GM11168 (cell line): ENCODE measurements at regions not wholly inside any gene's neighbourhood (a gene's known extent, or its start where the extent isn't known, plus 50 kb on each side); places are given as distances from the start of the nearest gene placed in this dataset.
"Not testable (repeated sequence)": the region's sequence is repeated elsewhere in the genome, so short reads cannot be mapped to it uniquely, and the experiment has no call there.

ENCODE experiments used
- in situ Hi-C: fragments of 300-500 bp; cut with MboI; formaldehyde crosslinking; loops from one replicate; pipeline ENCODE4 v1.12.0; 2022; ENCODE audit warnings: low sequenced_read_pairs; ENCODE audit not compliant: unreplicated experiment

DNA sequence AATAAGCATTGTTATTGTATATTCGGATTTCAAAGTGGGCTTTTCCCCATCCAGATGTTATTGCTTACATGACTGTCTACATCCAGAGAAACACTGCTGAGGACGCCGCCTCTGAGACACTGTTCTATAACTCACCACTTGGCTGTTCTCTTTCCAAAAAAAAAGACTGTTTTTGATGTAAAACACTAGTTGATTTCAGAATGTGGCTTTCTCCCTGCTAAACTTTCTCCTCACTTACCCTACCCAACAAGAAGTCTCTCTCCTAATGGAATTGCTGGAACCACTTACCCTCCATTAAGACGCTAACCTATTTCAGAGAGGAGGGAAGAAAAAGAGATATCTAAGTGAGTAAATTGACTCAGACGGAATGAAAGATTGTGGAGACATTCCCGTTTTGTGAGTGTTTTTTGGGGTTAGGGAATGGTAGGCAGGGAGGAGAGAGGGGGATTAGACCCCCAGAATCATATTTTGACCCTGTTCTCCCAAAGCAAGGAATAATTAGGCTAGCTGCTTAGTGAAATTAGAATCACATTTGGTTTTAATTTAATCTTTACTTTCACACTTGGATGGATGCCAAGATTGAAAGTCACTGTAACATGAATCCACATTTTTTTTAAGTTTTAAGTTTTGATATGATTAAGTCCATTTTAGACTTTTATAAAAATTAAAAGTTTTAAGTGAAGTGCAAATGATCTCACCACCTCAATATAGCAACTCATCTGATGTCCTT lies 174.9 kb downstream of the CHIC2 start:
- in situ Hi-C loops, result no loop called here

DNA sequence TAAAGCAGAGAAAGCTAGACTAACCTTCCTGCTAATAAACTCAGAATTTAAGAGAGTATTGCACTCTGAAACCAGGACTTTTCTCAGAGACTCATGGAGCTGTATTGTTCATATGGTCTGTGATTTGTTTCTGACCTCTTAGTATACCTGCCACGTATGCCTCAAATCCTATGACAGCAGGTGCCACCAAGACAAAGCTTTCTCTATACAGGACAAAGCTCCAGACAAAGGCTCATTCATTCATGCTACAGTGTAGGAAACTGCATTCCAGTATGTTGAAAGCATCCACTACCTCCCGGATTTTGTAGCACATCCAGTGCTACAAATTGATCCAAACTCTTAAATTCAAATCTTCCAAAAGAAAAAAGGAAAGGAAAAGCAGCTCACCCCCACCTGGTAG lies 178.3 kb downstream of the CHIC2 start:
- in situ Hi-C loops, result no loop called here

DNA sequence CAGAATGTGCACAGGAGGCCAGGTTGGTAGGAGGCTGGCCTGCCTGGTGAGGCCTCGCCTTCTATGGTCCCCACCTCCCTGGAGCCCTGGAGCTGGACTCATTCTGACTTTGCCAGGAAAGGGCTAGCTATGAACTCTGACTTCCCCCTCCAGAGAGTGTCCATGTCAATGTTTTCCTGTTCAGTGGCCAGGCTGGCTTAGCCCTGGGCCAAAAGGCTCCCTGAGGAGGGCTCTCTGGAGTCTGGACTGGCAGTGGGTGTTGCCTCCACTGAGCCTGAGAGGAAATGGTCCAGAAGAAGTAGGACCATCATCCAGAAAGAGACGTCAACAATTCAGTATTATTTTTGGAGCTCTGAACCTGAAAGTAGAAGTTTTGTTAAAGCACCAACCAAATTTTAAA lies 178.7 kb downstream of the CHIC2 start:
- in situ Hi-C loops, result no loop called here

DNA sequence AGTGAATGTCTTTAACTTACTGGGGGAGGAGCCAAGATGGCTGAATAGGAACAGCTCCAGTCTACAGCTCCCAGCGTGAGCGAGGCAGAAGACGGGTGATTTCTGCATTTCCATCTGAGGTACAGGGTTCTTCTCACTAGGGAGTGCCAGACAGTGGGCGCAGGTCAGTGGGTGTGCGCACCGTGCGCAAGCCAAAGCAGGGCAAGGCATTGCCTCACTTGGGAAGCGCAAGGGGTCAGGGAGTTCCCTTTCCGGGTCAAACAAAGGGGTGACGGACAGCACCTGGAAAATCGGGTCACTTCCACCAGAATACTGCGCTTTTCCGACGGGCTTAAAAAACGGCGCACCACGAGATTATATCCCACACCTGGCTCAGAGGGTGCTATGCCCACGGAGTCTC lies 187.3 kb downstream of the CHIC2 start:
- in situ Hi-C loops, result not testable (repeated sequence)

DNA sequence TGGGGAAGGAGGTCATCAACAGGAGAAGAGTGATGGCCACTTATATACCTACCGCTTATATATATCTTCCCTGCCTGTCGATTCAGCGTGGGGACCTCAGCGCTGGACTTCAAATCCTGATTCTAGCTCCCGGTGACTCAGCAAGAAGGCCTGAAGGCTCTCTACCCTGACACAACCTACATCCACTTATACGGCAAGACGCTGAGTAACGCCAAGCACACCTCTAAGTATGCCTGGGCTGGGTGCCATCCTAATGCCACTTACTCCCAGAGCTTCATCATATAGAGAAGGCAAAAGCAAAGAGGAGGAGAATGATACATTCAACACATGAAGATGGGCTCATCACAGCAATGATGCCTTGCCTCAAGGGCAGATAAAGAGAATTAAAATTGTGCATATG lies 198.3 kb downstream of the CHIC2 start:
- in situ Hi-C loops, result no loop called here

DNA sequence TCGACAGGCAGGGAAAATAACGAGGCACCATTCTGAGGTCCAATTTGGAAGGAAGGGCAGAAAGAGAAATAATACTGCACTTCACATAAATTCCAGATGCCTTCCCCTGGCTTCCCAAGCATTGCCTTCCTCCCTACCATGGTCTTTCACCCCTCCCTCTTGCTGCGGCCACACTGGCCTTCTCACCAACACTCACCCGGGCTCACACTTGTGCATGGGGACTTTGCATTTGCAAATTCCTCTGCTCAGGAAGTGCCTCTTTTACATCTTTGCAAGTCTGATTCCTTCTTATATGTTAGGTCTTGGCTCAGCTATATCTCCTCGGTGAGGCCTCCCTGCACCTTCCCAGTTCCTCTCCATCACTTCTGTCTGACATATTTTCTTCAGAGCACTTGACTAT lies 199.4 kb downstream of the CHIC2 start:
- in situ Hi-C loops, result no loop called here

DNA sequence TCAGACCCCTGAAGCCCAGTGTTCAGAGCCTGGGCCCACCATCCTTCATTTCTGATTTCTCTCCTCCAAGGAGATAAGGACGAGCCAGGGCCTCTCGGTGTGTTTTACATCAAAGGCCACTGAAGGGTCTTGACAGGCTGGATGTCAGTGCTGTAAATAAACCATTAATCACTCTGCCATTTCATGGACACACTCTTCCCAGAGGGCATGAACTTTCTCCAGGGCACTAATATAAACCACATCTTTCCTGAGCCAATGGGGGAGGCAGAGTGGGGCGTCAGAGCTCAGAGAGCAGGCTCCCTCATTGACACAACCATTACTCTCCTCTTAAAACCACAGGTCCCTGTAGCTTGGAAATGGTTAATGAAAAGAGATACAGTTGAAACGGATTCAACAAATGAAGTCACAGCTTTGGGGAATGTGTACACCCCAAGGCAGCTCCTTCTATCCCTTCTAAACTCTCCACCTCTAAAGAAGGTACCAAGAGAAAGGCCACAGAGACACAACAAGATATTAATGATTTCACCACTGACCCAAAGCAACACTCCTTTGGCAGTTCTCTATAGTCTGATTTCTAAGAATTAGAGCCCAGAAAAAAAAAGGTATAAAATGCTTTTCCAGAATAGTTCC lies 200.6 kb downstream of the CHIC2 start:
- in situ Hi-C loops, result no loop called here

DNA sequence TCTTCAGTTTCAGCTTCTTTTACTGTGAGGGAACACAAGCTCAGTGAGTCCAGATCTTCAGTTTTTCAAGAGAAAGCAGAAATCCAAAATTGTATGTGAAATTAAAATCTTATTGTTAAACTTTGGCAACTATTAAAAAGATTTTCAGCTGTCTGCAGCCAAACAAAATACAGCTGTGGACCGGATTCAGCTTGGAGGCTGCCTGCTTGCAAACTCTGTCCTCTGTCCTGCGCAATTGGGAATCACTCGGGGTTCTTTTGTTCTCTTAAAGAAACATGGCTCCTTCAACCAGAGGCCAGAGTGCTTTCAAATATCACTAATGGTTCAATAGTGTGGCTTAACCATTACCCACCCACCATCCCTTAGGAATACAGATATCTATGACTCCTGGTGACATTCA lies 201.2 kb downstream of the CHIC2 start:
- in situ Hi-C loops, result no loop called here

DNA sequence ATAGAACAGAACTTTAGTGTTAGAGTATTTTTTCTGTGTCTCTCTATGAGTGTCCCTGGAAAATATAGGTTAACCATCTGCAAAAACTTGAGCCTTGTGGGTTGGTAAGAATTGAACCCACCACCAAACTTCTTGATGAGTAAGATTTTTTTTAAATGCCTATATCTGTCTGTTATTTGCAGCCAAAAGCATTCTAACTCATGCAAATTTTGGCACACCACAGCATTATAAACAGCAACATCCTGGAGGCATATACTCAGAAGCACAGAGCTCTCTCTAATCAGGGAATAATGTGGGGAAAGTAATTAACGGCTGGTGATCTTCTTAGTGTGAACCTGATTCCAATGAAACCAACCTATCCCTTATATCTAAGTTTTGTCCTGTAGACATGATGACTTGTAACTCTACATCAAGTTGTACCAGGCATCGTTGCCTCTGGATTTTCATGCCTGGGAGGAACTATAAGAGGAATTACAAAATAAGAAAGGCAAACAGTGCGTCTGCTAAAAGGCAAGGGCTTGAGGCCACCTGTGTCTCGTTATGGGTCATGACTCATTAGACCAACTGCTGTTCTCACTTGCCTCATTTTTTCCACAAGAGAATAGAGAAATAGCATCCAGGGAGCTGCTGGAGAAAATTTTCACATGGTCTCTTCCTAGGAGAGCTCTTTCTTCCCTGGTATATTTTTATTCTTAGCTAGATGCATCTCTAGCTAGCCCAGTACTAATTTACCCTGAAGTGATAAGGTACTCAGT lies 202.4 kb downstream of the CHIC2 start:
- in situ Hi-C loops, result no loop called here

DNA sequence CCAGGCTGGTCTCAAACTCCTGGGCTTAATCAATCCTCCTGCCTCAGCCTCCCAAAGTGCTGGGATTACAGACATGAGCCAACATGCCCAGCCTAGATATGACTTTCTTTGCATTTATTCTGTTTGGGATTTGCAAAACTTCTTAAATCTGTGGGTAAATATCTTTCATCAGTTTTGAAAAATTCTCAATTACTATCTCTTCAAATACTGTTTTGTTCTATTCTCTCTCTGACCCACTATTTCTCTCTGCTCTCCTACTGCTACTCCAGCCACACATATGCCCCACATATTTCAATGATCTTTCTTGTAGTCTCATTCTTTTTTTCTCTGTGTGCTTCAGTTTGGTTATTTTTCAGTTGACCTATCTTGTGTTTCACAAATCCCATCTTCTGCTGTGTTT lies 205.1 kb downstream of the CHIC2 start:
- in situ Hi-C loops, result no loop called here

DNA sequence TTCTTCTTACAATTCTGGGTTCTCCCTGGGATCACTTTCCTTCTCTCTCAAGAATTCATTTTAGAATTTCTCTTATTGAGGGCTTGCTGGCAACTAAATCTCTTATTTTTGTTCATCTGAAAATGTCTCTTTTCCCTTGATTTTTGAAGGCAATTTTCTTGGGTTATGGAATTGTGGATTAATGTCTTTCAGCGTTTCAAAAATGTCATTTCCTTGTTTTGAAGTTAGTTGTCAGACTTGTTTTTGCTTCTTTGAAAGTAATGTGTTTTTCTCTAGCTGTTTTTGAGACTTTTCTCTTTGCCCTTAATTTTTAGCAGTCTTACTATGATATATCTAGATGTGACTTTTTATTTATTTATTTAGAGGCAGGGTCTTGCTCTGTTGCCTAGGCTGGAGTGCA lies 205.7 kb downstream of the CHIC2 start:
- in situ Hi-C loops, result no loop called here

DNA sequence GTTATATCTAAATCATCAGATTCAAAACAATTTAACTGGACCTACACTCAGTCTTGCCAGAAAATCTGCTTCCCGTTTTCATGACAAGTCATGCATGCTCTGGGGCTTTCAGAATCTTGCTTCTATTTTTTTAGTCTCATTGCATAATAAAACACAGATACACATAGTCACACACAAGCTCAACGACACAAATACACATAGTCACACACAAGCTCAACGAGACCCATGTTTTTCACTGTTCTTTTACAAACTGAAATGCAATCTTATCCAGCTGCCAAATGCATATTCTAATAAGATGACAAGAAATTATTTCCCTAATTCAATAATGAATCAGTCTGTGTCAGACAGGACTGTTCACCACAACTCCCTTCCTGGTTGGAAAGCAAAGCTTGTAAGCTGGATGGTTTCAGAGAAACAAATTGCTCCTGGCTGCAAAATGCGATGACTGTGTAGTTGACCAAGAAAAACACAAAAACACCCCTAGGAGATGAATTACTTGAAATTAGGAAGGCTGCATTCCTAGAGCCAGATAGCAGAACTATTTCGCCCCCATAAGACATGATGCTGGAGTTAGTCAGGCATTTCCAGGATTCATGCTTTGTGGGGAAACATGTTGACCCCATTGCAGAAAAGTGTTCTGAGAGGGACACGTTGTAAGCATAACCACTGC lies 208.7 kb downstream of the CHIC2 start:
- in situ Hi-C loops, result no loop called here

DNA sequence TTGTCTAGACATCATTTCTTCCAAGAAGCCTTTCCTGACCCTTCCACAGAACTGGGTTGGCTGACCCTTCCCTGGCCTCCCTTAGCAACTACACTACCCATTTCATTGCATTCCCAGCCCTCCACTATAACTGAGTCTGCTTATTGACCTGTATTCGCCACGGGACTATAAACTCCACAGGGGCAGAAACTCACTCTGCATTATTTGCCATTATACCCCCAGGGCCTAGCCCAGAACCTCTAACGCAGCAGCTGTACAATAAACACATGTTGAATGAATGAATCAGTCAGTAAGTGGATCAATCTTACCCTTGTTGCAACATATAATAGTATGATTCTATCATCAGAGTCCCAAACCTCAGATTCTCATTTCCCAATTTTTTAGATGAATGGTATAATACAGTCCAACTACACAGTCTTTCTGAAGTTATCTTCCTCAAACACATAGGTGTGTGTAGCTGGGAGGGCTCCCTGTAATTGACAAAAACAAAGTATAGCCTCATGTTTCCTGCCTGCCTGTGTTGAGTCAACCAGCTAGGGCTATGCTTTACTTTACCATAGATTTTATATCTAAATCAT lies 209.3 kb downstream of the CHIC2 start:
- in situ Hi-C loops, result no loop called here

DNA sequence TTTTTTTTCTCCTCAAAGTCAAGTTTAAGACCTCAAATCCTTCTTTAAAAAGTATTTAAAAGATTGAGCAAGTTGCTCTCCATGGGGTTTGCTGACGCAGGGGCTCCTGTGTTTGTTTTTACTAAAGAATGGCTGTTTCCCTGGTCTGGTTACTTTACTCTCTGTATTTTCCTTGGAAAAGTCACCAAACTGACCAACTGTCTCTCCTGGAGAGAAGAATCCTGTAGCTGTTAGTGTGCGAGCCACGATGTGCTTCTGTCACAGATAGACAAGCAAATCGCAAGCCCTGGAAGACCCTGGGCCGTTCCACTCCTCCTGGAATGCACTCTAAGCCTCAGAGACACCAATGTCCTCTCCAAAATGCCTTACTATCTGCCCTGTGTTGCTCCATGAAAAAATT lies 212.1 kb downstream of the CHIC2 start:
- in situ Hi-C loops, result no loop called here

DNA sequence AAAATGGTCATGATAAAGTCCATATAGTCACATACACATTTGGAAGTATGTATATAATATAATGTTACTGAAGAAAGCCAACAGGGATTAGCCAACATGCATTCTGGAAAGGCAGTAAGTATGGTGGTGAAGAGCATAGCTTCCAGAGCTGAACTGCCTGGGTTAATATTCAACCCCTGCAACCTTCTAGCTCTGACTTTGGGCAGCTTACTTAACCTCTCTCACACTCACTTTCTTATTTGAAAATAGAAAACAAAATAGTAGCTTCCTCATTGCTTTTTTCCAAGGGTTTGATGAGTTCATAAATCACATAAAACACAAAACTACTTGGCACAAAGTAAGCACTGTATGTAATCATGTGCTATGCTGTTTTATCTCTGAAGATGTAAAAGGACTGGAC lies 216.4 kb downstream of the CHIC2 start:
- in situ Hi-C loops, result no loop called here

DNA sequence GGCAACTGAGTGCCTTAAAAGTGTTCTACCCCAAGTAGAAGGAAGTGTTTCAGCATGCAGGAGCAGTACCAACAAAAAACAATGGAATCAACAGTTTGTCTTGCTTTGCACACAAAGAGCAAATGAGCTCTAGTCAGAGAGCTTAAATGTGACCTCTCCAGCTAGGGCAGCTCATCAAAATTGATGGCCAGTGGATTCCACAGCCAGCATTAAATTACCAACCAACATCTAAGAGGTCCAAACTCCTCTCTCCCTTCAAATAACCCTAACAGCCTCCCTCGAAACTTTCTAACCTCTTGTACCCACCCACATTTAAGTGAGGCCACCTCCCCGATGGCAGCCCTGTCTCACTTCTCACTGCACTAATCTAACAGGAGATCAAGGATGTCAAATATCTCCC lies 219.9 kb downstream of the CHIC2 start:
- in situ Hi-C loops, result no loop called here

DNA sequence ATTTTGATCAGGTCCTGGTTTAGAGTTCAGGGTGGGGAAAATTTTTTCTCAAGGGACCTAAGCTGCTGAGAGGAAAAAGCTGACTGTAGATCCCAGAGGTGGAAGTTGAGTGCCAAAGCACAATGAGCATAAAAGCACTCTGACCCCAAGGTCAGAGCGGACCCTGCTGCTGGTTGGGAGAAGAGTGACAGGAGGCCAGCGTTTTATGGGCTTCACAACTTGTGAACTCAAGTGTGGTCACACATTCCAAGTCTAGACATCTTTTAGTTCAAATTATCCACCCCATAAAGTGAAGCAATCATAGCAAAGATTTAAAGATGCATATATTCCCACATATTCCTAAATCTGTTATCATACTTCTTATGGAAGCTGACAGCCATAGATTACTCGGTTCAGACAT lies 220.3 kb downstream of the CHIC2 start:
- in situ Hi-C loops, result no loop called here

DNA sequence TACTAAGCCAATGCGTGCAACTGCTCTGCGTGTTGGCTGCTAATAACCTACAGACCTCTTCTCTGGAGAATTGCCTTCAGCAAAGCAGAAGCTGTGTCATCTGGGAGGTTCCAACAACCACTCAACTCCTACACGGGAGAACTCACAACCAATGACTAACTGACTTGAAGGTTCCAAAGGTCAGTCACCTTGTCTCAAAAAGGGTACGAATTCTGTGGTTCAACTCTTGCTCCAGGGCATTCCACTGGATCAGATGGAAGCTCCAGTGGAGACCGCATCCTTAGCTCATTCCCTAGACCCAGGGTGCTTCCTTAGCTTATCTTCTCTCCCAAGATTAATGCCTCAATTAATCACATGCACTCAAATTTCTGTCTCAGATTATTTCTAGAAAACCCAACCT lies 222.7 kb downstream of the CHIC2 start:
- in situ Hi-C loops, result no loop called here

DNA sequence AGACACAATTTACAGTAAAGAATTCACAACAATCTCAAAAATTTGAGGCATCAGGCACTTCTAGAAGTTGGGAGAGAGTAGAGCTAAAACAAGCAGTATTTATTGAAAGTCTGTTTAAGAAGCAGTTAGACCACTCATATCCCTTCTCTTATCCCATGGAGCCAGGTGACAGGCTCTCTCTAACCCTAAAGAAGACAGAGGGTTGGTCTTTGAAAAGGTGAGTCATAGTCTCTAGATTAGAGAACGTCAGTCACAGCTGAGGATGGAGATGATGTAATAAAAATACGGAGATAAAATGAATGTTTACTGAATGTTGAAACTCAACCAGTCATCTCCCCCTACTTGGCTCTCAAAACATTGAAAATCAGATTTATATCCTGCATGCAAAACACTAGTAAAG lies 223.8 kb downstream of the CHIC2 start:
- in situ Hi-C loops, result no loop called here

DNA sequence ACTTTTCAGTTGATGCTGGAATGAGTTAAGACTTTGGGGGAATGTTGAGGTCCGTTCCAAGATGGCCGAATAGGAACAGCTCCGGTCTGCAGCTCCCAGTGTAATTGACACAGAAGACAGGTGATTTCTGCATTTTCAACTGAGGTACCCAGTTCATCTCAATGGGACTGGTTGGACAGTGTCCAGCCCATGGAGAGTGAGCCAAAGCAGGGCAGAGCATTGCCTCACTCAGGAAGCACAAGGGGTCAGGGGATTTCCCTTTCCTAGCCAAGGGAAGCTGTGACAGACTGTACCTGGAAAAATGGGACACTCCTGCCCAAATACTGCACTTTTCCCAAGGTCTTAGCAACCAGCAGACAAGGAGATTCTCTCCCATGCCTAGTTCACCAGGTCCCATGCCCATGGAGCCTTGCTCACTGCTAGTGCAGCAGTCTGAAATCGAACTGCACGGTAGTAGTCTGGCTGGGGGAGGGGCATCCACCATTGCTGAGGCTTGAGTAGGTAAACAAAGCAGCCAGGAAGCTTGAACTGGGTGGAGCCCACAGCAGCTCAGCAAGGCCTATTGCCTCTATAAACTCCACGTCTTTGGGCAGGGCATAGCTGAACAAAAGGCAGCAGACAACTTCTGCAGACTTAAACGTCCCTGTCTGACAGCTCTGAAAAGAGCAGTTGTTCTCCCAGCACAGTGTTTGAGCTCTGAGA lies 231.0 kb downstream of the CHIC2 start:
- in situ Hi-C loops, result not testable (repeated sequence)
